A172 (cell line): ENCODE measurements at regions not wholly inside any gene's neighbourhood (a gene's known extent, or its start where the extent isn't known, plus 50 kb on each side); places are given as distances from the start of the nearest gene placed in this dataset.

Experiments used
- DNase-seq: peaks from one replicate; pipeline ENCODE4 v3.0.0-alpha.2; 2015; ENCODE audit warnings: low spot score

DNA sequence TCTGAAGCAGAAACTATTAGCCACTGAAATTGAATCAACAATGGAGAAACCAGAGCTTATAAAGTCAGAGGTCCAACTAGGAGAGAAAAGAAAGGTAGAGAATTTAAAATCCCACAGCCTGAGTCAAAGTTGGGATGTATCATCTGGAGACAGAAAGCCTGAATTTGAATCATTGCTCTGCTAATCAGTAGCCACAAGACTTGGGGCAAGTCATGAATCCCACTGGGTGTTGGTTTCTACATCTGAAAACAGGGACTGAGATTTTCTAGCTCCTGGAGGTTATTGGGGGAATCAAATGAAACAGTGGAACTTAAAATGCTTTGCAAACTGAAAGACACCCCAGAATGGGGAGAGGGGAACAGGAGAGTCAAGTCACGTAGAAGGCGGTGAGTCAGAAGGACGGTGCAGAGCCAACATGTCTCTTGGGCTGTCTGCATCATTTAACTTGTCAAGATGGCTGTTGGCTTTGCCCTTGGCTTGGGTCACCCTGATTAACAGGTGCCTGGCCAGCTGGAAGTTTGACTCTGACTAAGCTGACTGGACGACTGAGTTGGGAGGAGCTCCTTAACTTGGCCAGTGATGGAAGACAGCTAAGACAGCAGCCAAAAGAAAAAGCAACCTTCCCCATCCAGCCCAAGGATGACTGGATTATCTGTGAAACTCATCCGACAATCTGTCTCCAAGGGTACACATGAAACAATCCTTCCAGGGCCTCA lies 60.6 kb upstream of the ADRA1B start:
- peak; percentile 58 for DNase-seq

DNA sequence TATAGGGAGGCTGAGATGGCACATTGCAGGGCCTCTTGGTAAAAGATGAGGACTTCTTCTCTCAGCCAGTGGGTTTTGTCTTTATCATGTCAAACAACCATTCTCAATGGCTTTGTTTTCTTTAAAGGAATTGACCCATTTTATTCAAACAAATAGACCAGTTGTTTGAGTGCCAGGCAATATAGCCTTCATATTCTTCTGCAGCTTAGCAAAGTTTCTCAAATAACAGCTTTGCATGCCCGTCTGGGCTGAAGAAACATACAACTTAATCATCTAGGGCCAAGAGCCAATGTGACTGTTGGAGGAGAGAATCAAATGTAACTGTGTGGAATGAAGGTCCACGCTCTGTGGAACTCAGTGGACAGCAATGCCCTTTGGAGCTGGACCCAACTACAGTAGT lies 57.4 kb upstream of the ADRA1B start:
- no peak for DNase-seq

DNA sequence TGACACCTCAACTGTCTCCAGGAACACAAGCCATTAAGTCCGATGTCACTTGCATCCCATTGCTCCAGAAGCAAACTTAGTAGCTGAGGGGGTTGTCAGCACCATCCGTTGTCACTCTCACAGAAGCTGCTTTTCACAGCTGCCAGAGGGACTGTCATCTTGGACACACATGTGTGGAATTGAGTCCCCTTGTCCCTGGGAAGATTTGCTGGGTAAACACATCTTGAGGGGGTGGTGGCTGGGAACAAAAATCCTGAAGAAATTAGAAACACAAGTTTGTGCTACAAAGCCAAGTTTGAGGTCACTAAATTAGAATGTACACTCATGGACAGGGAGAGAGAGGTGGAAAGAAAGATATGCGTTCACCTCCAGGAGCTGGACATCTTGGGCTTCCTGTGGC lies 55.2 kb upstream of the ADRA1B start:
- no peak for DNase-seq

DNA sequence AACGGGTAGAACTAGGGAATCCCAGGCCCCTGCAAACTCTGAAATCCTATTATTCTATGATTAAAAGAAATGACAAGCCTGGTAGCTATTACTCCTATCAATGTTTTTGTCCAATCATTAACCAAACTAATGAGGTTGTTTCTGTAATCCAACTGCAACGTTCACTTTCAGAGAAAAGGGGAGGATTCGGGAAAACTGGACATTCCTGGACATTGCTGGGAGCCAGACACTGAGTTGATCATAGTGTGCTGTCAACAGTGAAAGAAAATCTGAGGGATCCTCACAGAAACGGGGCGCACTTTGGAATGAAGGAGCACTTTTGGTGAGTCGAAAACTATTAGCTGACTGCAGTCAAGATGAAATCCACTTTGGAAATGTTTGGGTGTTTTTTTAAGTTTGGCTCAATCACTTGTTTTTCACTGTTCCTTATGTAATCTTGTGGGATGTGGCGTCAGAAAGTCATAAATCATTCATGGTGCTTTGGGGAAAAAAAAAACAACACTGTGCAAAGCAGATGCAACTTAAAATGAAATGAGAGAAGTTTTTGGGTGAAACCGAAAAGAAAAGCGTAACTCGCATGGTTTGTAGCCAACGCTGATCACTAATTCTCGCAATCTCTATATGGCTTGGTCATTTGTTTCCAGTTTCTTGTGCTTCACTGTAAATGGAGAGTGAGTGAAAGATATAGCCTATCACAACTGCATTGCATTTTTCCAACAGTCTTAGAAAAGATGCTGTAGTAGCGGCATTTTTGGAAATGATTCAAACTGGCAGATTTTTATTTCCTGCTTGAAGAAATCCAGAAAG lies 51.2 kb upstream of the ADRA1B start:
- peak; percentile 18 for DNase-seq

DNA sequence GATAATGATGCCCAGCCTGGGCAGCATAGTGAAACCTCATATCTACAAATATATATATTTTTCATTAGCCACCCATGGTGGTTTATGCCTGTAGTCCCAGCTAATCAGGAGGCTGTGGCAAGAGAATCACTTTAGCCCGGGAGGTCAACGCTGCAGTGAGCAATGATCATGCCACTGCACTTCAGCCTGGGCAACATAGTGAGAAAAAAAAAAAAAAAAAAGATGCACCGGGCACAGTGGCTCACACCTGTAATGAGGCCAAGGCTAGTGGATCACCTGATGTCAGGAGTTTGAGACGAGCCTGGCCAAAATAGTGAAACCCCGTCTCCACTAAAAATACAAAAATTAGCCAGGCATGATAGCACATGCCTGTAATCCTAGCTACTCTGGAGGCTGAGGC lies 50.2 kb upstream of the ADRA1B start:
- no peak for DNase-seq
